AG04450 (cell line): ENCODE measurements at regions not wholly inside any gene's neighbourhood (a gene's known extent, or its start where the extent isn't known, plus 50 kb on each side); places are given as distances from the start of the nearest gene placed in this dataset.

Experiments used
- CTCF ChIA-PET: fragments of 300-600, 350-600 bp; formaldehyde crosslinking; extraction: SDS; loops from one replicate; lab custom pipeline; 2022; ENCODE audit warnings: antibody characterized with exemption, inconsistent platforms; lab: Charles Lee
- POLR2A ChIA-PET: fragments of 350-600 bp; formaldehyde crosslinking; extraction: SDS; loops from one replicate; lab custom pipeline; 2021; ENCODE audit warnings: antibody characterized with exemption, inconsistent platforms; lab: Yijun Ruan, JAX
- DNase-seq: peaks from one replicate; pipeline ENCODE4 v3.0.0-alpha.2; 2011; ENCODE audit warnings: low read depth, low spot score
- H3K27ac ChIP-seq: one replicate; pipeline ENCODE4 v1.5.1; 2012; ENCODE audit warnings: low read depth, low read length, control low read depth
- H3K27me3 ChIP-seq: one replicate; pipeline ENCODE4 v1.6.0; 2012; ENCODE audit warnings: low read length; ENCODE audit not compliant: control insufficient read depth, insufficient read depth
- H3K4me3 ChIP-seq: 2 replicates; pipeline ENCODE4 v1.5.1; 2011; ENCODE audit warnings: mild to moderate bottlenecking, low read depth, low read length, control low read depth
- H3K9me3 ChIP-seq: 2 replicates; pipeline ENCODE4 v1.5.1; 2012; ENCODE audit warnings: low read length; ENCODE audit not compliant: control insufficient read depth, insufficient read depth
- CTCF ChIP-seq: IDR thresholded peaks from 2 replicates; pipeline ENCODE4 v1.5.1; 2011; ENCODE audit warnings: low read depth, low read length, control low read depth, inconsistent platforms

GRCh38 chr12:114254998-114255397 lies 150.9 kb downstream of the TBX5 start:
- no peak for TF ChIP-seq CTCF
- ChIA-PET CTCF (no interaction called here), POLR2A (no interaction called here)
- Histone ChIP-seq H3K27ac (no peak overlapping the region), H3K27me3 (no peaks in the 10 kb centered on the region), H3K9me3 (no peaks in the 10 kb centered on the region), H3K4me3 (no peak overlapping the region)
- no peak for DNase-seq

GRCh38 chr12:114253976-114254778 lies 151.8 kb downstream of the TBX5 start:
- Histone ChIP-seq H3K27ac (no peak overlapping the region), H3K9me3 (no peaks in the 10 kb centered on the region), H3K4me3 (no peak overlapping the region), H3K27me3 (no peaks in the 10 kb centered on the region)
- DNase-seq: no peak
- TF ChIP-seq CTCF: no peak
- CTCF ChIA-PET: no interaction called here
- POLR2A ChIA-PET: no interaction called here

GRCh38 chr12:114248527-114248926 lies 157.4 kb downstream of the TBX5 start:
- CTCF ChIA-PET: no interaction called here
- Histone ChIP-seq H3K9me3 (no peaks in the 10 kb centered on the region), H3K27me3 (no peaks in the 10 kb centered on the region), H3K4me3 (no peak overlapping the region), H3K27ac (no peak overlapping the region)
- no peak for TF ChIP-seq CTCF
- DNase-seq: no peak
- POLR2A ChIA-PET: no interaction called here

GRCh38 chr12:114245555-114245954 lies 160.4 kb downstream of the TBX5 start:
- ChIA-PET CTCF (no interaction called here), POLR2A (no interaction called here)
- Histone ChIP-seq H3K9me3 (no peaks in the 10 kb centered on the region; the same call in 1 of the 2 replicates), H3K27ac (no peak overlapping the region), H3K27me3 (peaks cover 2% of the 10 kb centered on the region), H3K4me3 (no peak overlapping the region)
- no peak for DNase-seq
- TF ChIP-seq CTCF: peak; percentile 27

- no peaks in the 10 kb centered on the region; the same call in 1 of the 2 replicates for H3K9me3 ChIP-seq
- no peak overlapping the region for H3K4me3 ChIP-seq
- peaks cover 16% of the 10 kb centered on the region for H3K27me3 ChIP-seq
- no peak overlapping the region for H3K27ac ChIP-seq
- ChIA-PET CTCF (no interaction called here), POLR2A (no interaction called here)
- DNase-seq: no peak
- no peak for TF ChIP-seq CTCF
Observed at GRCh38 chr12:114241973-114242434, 163.9 kb downstream of the TBX5 start.
